Endothelial cell of umbilical vein (primary cell): ENCODE measurements at regions not wholly inside any gene's neighbourhood (a gene's known extent, or its start where the extent isn't known, plus 50 kb on each side); places are given as distances from the start of the nearest gene placed in this dataset.

Experiments
- BruUV-seq: library from RNA; stranded (reverse); fragments of 400-500 nt; replicated peaks from 2 replicates; lab custom pipeline; 2021; lab: Mats Ljungman, UMichigan
- CTCF ChIA-PET: fragments of 300-600, 350-600 bp; sonication (Branson Sonifier 250); formaldehyde crosslinking; loops from one replicate; lab custom pipeline; 2021; ENCODE audit warnings: antibody characterized with exemption, inconsistent platforms; lab: Charles Lee
- POLR2A ChIA-PET: fragments of 300-600, 350-600 bp; sonication (Branson Sonifier 250); formaldehyde crosslinking; loops from one replicate; lab custom pipeline; 2021; ENCODE audit warnings: antibody characterized with exemption, inconsistent platforms; lab: Charles Lee
- DNase-seq: peaks from one replicate; pipeline ENCODE4 v3.0.0-alpha.2; 2011; ENCODE audit warnings: low read depth, low spot score
- FAIRE-seq: peaks from 2 replicates; lab custom pipeline; 2011; peaks lifted over from hg19 to GRCh38; lab: Jason Lieb, UNC
- H2AFZ ChIP-seq: 2 replicates; pipeline ENCODE4 v1.6.0; 2012; ENCODE audit warnings: low read depth, low read length, control low read depth, inconsistent platforms
- H3K27ac ChIP-seq: 2 replicates; pipeline ENCODE4 v1.5.1; 2011; ENCODE audit warnings: low read depth, mild to moderate bottlenecking, control low read depth, low read length, moderate library complexity; ENCODE audit not compliant: insufficient read depth
- H3K27me3 ChIP-seq, 2 experiments: 2 replicates each; pipeline versions ENCODE4 v1.6.0 to v1.6.1; 2011; ENCODE audit warnings: low read length in 2 of 2, mixed read lengths in 1 of 2; ENCODE audit not compliant: control insufficient read depth in 2 of 2, insufficient read depth in 2 of 2
- H3K36me3 ChIP-seq, 2 experiments: 2 replicates in 1 of 2; 3 replicates in 1 of 2; pipeline ENCODE4 v1.5.1; 2011; ENCODE audit warnings: low read length in 2 of 2, mild to moderate bottlenecking in 1 of 2, moderate library complexity in 1 of 2; ENCODE audit not compliant: control insufficient read depth in 2 of 2, insufficient read depth in 2 of 2; ENCODE audit errors: extremely low read depth in 1 of 2
- H3K4me1 ChIP-seq: 3 replicates; pipeline ENCODE4 v1.5.1; 2011; ENCODE audit warnings: mild to moderate bottlenecking, low read length; ENCODE audit not compliant: control insufficient read depth, insufficient read depth; ENCODE audit errors: extremely low read depth
- H3K4me2 ChIP-seq: 2 replicates; pipeline ENCODE4 v1.6.1; 2011; ENCODE audit warnings: low read length, control low read depth, mixed read lengths; ENCODE audit not compliant: insufficient read depth
- H3K4me3 ChIP-seq, 3 experiments: fragments of 200-600 bp in 1 of 3; sonication (generic), shearing (Covaris generic) in 1 of 3; replicated peaks in 1 of 3; 2 replicates each; pipeline ENCODE4 v1.5.1; 2011 to 2016; ENCODE audit warnings: control low read depth in 3 of 3, low read length in 3 of 3, mild to moderate bottlenecking in 2 of 3, inconsistent platforms in 1 of 3, low read depth in 1 of 3, moderate library complexity in 1 of 3; ENCODE audit not compliant: insufficient read depth in 1 of 3
- H3K79me2 ChIP-seq: 2 replicates; pipeline ENCODE4 v1.6.0; 2012; ENCODE audit warnings: low read length, inconsistent platforms; ENCODE audit not compliant: control insufficient read depth, insufficient read depth
- H3K9ac ChIP-seq: replicated peaks from 2 replicates; pipeline ENCODE3; 2011; ENCODE audit warnings: low read length, control low read depth; ENCODE audit not compliant: insufficient read depth; ENCODE audit errors: extremely low read depth
- H3K9me1 ChIP-seq: replicated peaks from 3 replicates; pipeline ENCODE4 v1.6.0; 2011; ENCODE audit warnings: mild to moderate bottlenecking, low read length; ENCODE audit not compliant: control insufficient read depth, insufficient read depth; ENCODE audit errors: extremely low read depth
- H3K9me3 ChIP-seq: replicated peaks from 2 replicates; pipeline ENCODE4 v1.5.1; 2012; ENCODE audit warnings: low read length, inconsistent platforms; ENCODE audit not compliant: control insufficient read depth, insufficient read depth
- H4K20me1 ChIP-seq: replicated peaks from 2 replicates; pipeline ENCODE3; 2011; ENCODE audit warnings: mild to moderate bottlenecking, low read length; ENCODE audit not compliant: control insufficient read depth, insufficient read depth; ENCODE audit errors: extremely low read depth
- EZH2 ChIP-seq: IDR thresholded peaks from 2 replicates; pipeline ENCODE4 v1.6.1; 2012; ENCODE audit warnings: borderline replicate concordance, low read depth, mild to moderate bottlenecking, moderate library complexity, low read length, inconsistent platforms; ENCODE audit not compliant: severe bottlenecking
- FOS ChIP-seq: IDR thresholded peaks from 2 replicates; pipeline ENCODE4 v1.6.1; 2011; ENCODE audit warnings: mild to moderate bottlenecking, low read length, moderate library complexity, borderline replicate concordance; ENCODE audit not compliant: insufficient read depth
- GATA2 ChIP-seq: IDR thresholded peaks from 2 replicates; pipeline ENCODE4 v1.7.0; 2011; ENCODE audit warnings: low read depth, mild to moderate bottlenecking, moderate library complexity, mixed read lengths, low read length; ENCODE audit not compliant: insufficient read length, insufficient read depth
- JUN ChIP-seq: IDR thresholded peaks from 2 replicates; pipeline ENCODE4 v1.6.1; 2011; ENCODE audit warnings: borderline replicate concordance, low read depth; ENCODE audit not compliant: insufficient read length, insufficient read depth
- MYC ChIP-seq: IDR thresholded peaks from one replicate; pipeline ENCODE4 v1.6.1; 2011; ENCODE audit warnings: mild to moderate bottlenecking, low read depth, low read length
- POLR2A ChIP-seq: IDR thresholded peaks from 2 replicates; pipeline ENCODE4 v1.6.1; 2012; ENCODE audit warnings: low read depth, mild to moderate bottlenecking, control low read depth, low read length
- POLR2AphosphoS5 ChIP-seq: IDR thresholded peaks from 2 replicates; pipeline ENCODE4 v1.6.1; 2012; ENCODE audit warnings: low read depth, mild to moderate bottlenecking, control low read depth, low read length, moderate library complexity; ENCODE audit not compliant: insufficient read depth
- dilution Hi-C: fragments of 300-500 bp; cut with MboI; formaldehyde crosslinking; loops from one replicate; pipeline ENCODE4 v1.15.0; 2019; ENCODE audit warnings: low sequenced_read_pairs; ENCODE audit not compliant: extremely low pct_ligation_motif_present
- intact Hi-C: fragments of 100-400 bp; cut with micrococcal nuclease; formaldehyde crosslinking; loops from one replicate; pipeline ENCODE4 v1.10.0; 2022
- TF ChIP-seq, protein P1 (sequence below): IDR thresholded peaks from 2 replicates; pipeline ENCODE4 v1.6.1; 2011; ENCODE audit not compliant: insufficient read depth, insufficient read length
- TF ChIP-seq, protein P2 (sequence below), 2 donors: IDR thresholded peaks; 1 replicate in 1 of 2; 2 replicates in 1 of 2; pipeline ENCODE4 v1.5.1; 2011; ENCODE audit warnings: low read length in 2 of 2, mild to moderate bottlenecking in 2 of 2, moderate library complexity in 2 of 2, control low read depth in 1 of 2, inconsistent platforms in 1 of 2, low read depth in 1 of 2; ENCODE audit not compliant: insufficient read depth in 1 of 2; ENCODE audit errors: extremely low read depth in 1 of 2

DNA sequence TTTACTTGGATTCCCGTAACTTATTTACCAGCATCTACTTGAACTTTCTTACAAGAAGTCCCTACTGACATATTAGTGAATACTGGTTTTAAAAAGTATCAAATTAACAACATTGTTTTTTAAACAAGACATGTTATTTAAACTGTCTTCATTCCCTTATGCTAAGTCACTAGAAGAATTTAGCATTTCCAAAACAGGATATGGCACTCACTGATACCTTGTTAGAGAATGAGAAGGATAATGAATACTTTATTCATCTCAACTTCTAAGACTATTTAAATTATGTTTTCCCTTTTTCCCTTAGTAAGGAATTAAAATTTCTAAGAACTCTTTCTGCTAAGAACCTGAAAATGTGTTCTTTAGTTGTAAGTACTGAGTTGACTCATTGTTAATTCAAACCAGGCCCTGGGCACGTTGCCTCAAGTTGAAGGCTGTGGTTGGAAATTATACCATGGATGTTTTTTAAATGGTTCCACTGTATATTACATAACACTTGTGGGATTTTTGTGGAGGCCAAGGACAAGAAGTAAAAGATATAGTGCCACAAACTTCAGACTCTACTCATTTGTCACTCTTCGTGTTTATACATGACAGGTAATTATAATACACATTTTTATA, 219.0 kb upstream of the EDIL3 start:
- no peak overlapping the region for H2AFZ ChIP-seq
- POLR2A ChIA-PET: no interaction called here
- H3K27me3 ChIP-seq: no peaks in the 10 kb centered on the region
- H3K27ac ChIP-seq: no peak overlapping the region
- intact Hi-C loops: no loop called here
- H4K20me1 ChIP-seq: no peaks in the 10 kb centered on the region
- FAIRE-seq (no peak), DNase-seq (no peak)
- H3K4me2 ChIP-seq: no peak overlapping the region
- H3K9me1 ChIP-seq: no peaks in the 10 kb centered on the region
- no peak overlapping the region for H3K9ac ChIP-seq
- CTCF ChIA-PET: no interaction called here
- no peaks in the 10 kb centered on the region for H3K4me1 ChIP-seq
- no peaks in the 10 kb centered on the region for H3K79me2 ChIP-seq
- BruUV-seq: no TSS peak
- H3K4me3 ChIP-seq: no peak overlapping the region
- H3K36me3 ChIP-seq: no peaks in the 10 kb centered on the region
- dilution Hi-C loops: no loop called here
- no peaks in the 10 kb centered on the region for H3K9me3 ChIP-seq
- TF ChIP-seq POLR2A: no peak
- no peak for TF ChIP-seq JUN
- TF ChIP-seq MYC: no peak
- TF ChIP-seq, protein P1, sequence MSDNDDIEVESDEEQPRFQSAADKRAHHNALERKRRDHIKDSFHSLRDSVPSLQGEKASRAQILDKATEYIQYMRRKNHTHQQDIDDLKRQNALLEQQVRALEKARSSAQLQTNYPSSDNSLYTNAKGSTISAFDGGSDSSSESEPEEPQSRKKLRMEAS: no peak

DNA sequence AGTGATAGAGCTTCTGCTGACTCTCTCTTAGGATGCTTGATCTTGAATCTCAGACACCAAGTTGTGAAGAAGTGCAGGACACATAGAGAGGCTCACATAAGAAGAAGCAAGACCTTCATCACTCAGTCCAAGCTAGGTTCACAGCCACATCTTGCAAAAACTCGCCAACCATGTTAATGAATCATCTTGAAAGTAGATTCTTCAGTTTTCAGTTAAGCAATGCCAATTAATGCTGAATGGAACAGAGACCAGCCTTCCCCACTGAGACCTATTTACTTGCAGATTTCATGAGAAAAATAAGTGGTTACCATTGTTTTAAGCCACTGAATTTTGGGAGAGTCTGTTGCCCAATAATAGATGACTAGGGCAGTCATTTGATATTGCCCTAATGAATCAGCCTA, 217.7 kb upstream of the EDIL3 start:
- ChIA-PET CTCF (interaction anchor here (1.1 kb wide), 1 partner anchor 9 kb away, joined by 3 read pairs; no protein-coding TSS in a partner anchor), POLR2A (no interaction called here)
- H2AFZ ChIP-seq: no peak overlapping the region
- no peak overlapping the region for H3K4me3 ChIP-seq
- no peaks in the 10 kb centered on the region for H3K4me1 ChIP-seq
- H3K9me3 ChIP-seq: no peaks in the 10 kb centered on the region
- H3K9me1 ChIP-seq: no peaks in the 10 kb centered on the region
- no peak overlapping the region for H3K27ac ChIP-seq
- H3K79me2 ChIP-seq: no peaks in the 10 kb centered on the region
- no peaks in the 10 kb centered on the region for H3K36me3 ChIP-seq
- H3K9ac ChIP-seq: no peak overlapping the region
- H3K4me2 ChIP-seq: no peak overlapping the region
- no peak for DNase-seq
- H4K20me1 ChIP-seq: no peaks in the 10 kb centered on the region
- intact Hi-C loops (no loop called here), dilution Hi-C loops (no loop called here)
- no peak for FAIRE-seq
- BruUV-seq: no TSS peak
- no peak for TF ChIP-seq JUN
- TF ChIP-seq, protein P1: no peak
- TF ChIP-seq POLR2AphosphoS5: no peak
- no peak for TF ChIP-seq MYC
- no peak for TF ChIP-seq GATA2
- no peak for TF ChIP-seq EZH2
- TF ChIP-seq POLR2A: no peak
- no peak for TF ChIP-seq FOS
- TF ChIP-seq, protein P2, sequence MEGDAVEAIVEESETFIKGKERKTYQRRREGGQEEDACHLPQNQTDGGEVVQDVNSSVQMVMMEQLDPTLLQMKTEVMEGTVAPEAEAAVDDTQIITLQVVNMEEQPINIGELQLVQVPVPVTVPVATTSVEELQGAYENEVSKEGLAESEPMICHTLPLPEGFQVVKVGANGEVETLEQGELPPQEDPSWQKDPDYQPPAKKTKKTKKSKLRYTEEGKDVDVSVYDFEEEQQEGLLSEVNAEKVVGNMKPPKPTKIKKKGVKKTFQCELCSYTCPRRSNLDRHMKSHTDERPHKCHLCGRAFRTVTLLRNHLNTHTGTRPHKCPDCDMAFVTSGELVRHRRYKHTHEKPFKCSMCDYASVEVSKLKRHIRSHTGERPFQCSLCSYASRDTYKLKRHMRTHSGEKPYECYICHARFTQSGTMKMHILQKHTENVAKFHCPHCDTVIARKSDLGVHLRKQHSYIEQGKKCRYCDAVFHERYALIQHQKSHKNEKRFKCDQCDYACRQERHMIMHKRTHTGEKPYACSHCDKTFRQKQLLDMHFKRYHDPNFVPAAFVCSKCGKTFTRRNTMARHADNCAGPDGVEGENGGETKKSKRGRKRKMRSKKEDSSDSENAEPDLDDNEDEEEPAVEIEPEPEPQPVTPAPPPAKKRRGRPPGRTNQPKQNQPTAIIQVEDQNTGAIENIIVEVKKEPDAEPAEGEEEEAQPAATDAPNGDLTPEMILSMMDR (IDR thresholded peaks at IDR 0.05; ENCODE audit: extremely low read depth in 1 of 2, insufficient read depth in 1 of 2, low read depth in 1 of 2, low read length in 2 of 2): no peak
- H3K27me3 ChIP-seq: no peaks in the 10 kb centered on the region
